ENCODE measurements at regions not wholly inside any gene's neighbourhood (a gene's known extent, or its start where the extent isn't known, plus 50 kb on each side); places are given as distances from the start of the nearest gene placed in this dataset.

DNA sequence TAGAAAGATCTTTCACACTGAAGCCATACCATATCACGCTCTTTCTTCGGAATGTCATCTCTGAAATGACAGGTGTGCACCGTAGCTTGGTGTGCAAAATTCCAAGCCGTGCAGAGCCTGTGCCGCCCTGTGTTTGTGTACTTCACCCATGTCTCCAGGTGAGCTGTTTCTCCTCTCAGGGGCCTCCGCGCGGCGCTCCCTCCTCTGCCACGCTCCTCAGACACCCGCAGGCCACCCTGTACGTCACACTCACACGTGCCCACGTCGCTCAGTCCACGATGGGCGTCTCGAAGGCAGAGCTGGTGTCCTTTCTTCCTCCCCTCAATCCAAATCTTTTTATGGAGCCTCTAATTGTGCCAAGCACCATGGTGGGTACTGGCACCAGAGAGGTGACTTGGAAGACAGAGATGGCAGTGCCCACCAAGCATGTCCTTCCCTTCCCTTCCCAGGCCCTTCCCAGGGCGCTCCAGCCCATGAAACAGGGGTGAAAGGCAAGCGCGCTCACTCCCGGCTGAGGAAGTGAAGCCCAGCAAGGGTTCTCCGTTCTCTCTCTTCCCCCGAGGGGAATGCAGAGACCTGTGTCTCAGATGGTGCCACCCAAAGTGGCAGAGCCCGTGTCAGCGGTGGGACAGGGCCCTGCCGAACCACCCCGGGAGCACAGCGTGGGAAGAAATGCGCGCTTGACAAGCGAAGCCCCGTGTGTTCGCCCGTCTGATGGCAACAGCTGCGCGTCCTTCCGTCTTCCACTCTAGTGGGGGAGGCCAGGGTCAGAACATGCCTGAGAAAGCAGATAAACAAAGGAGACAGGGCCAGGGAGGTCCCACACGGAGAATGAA lies 292.5 kb upstream of the SHH start:
- no peak for TF ChIP-seq POLR2A (IDR thresholded peaks at IDR 0.05; ENCODE audit: low read depth, low read length)
- TF ChIP-seq EZH2 (IDR thresholded peaks at IDR 0.05; ENCODE audit: borderline replicate concordance, low read depth, low read length, severe bottlenecking), result no peak
- TF ChIP-seq, protein P1, sequence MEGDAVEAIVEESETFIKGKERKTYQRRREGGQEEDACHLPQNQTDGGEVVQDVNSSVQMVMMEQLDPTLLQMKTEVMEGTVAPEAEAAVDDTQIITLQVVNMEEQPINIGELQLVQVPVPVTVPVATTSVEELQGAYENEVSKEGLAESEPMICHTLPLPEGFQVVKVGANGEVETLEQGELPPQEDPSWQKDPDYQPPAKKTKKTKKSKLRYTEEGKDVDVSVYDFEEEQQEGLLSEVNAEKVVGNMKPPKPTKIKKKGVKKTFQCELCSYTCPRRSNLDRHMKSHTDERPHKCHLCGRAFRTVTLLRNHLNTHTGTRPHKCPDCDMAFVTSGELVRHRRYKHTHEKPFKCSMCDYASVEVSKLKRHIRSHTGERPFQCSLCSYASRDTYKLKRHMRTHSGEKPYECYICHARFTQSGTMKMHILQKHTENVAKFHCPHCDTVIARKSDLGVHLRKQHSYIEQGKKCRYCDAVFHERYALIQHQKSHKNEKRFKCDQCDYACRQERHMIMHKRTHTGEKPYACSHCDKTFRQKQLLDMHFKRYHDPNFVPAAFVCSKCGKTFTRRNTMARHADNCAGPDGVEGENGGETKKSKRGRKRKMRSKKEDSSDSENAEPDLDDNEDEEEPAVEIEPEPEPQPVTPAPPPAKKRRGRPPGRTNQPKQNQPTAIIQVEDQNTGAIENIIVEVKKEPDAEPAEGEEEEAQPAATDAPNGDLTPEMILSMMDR (IDR thresholded peaks at IDR 0.05; ENCODE audit: extremely low read depth in 1 of 2, insufficient read depth in 1 of 2, low read depth in 1 of 2, low read length in 2 of 2), result no peak
- TF ChIP-seq, protein P2, sequence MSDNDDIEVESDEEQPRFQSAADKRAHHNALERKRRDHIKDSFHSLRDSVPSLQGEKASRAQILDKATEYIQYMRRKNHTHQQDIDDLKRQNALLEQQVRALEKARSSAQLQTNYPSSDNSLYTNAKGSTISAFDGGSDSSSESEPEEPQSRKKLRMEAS (IDR thresholded peaks at IDR 0.05; ENCODE audit: insufficient read depth, insufficient read length), result no peak
- TF ChIP-seq MYC (IDR thresholded peaks at IDR 0.05; ENCODE audit: low read depth, low read length), result no peak
